Testis (tissue), 2 donors: ENCODE measurements at regions not wholly inside any gene's neighbourhood (a gene's known extent, or its start where the extent isn't known, plus 50 kb on each side); places are given as distances from the start of the nearest gene placed in this dataset.
"Not testable (repeated sequence)": the region's sequence is repeated elsewhere in the genome, so short reads cannot be mapped to it uniquely, and the experiment has no call there.

ENCODE experiments used
- POLR2A ChIP-seq: fragments of 450-650 bp; IDR thresholded peaks from one replicate; pipeline ENCODE4 v1.6.1; 2017; ENCODE audit warnings: antibody characterized with exemption, mild to moderate bottlenecking, moderate library complexity
- TF ChIP-seq, protein P1 (sequence below), 3 experiments: fragments of 450-650 bp in 2 of 3; fragments of 200-600 bp in 1 of 3; sonication (generic) in 1 of 3; IDR thresholded peaks; one replicate each; pipeline ENCODE4 v1.5.1; 2016 to 2019; ENCODE audit warnings: antibody characterized with exemption in 3 of 3, mild to moderate bottlenecking in 2 of 3, moderate library complexity in 1 of 3

DNA sequence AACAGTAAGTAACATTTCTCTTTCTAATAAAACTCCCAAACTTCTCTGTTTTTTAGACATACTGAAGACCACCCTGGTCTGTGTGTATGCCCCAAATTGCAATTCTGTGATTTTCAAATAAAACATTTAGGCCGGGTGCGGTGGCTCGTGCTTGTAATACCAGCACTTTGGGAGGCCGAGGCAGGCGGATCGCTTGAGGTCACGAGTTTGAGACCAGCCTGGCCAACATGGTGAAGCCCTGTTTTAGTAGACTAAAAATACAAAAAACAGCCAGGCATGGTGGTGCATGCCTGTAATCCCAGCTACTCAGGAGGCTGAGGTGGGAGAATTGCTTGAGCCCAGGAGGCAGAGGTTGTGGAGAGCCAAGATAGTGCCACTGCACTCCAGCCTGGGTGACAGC, 368.5 kb downstream of the PTPRU start:
- TF ChIP-seq, protein P1, sequence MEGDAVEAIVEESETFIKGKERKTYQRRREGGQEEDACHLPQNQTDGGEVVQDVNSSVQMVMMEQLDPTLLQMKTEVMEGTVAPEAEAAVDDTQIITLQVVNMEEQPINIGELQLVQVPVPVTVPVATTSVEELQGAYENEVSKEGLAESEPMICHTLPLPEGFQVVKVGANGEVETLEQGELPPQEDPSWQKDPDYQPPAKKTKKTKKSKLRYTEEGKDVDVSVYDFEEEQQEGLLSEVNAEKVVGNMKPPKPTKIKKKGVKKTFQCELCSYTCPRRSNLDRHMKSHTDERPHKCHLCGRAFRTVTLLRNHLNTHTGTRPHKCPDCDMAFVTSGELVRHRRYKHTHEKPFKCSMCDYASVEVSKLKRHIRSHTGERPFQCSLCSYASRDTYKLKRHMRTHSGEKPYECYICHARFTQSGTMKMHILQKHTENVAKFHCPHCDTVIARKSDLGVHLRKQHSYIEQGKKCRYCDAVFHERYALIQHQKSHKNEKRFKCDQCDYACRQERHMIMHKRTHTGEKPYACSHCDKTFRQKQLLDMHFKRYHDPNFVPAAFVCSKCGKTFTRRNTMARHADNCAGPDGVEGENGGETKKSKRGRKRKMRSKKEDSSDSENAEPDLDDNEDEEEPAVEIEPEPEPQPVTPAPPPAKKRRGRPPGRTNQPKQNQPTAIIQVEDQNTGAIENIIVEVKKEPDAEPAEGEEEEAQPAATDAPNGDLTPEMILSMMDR (IDR thresholded peaks at IDR 0.05) = not testable (repeated sequence)
- not testable (repeated sequence) for TF ChIP-seq POLR2A
